NCI-H2171 (cell line): ENCODE measurements at regions not wholly inside any gene's neighbourhood (a gene's known extent, or its start where the extent isn't known, plus 50 kb on each side); places are given as distances from the start of the nearest gene placed in this dataset.

Source experiments
- DNase-seq: peaks from one replicate; lab custom pipeline; 2025; lab: John Stamatoyannopoulos, UW

- no peak for DNase-seq
These were observed 141.3 kb upstream of the UBE2E1 start for GRCh38 chr3:23664459-23664858.

- no peak for DNase-seq
These were observed 140.0 kb upstream of the UBE2E1 start for GRCh38 chr3:23665741-23666140.

- no peak for DNase-seq
These were observed 138.9 kb upstream of the UBE2E1 start for GRCh38 chr3:23666818-23667217.

GRCh38 chr3:23667536-23668429 lies 138.0 kb upstream of the UBE2E1 start:
- no peak for DNase-seq

- DNase-seq = no peak
These were observed 137.3 kb upstream of the UBE2E1 start for GRCh38 chr3:23668430-23668904.

GRCh38 chr3:23669541-23670255 lies 136.1 kb upstream of the UBE2E1 start:
- no peak for DNase-seq

- no peak for DNase-seq
These were observed 133.7 kb upstream of the UBE2E1 start for GRCh38 chr3:23671851-23672589.

GRCh38 chr3:23672628-23673027 lies 133.1 kb upstream of the UBE2E1 start:
- no peak for DNase-seq

- DNase-seq = no peak
These were observed 130.7 kb upstream of the UBE2E1 start for GRCh38 chr3:23675010-23675409.

- DNase-seq = no peak
These were observed 129.7 kb upstream of the UBE2E1 start for GRCh38 chr3:23676093-23676492.

GRCh38 chr3:23682646-23683045 lies 123.1 kb upstream of the UBE2E1 start:
- DNase-seq = no peak

GRCh38 chr3:23685541-23686258 lies 120.1 kb upstream of the UBE2E1 start:
- peak; percentile 51 for DNase-seq

GRCh38 chr3:23686519-23686918 lies 119.2 kb upstream of the UBE2E1 start:
- no peak for DNase-seq

- DNase-seq = no peak
These were observed 114.3 kb upstream of the UBE2E1 start for GRCh38 chr3:23691357-23691895.

GRCh38 chr3:23696842-23697241 lies 108.9 kb upstream of the UBE2E1 start:
- no peak for DNase-seq

GRCh38 chr3:23697416-23697815 lies 108.3 kb upstream of the UBE2E1 start:
- DNase-seq = no peak

GRCh38 chr3:23698652-23699313 lies 107.0 kb upstream of the UBE2E1 start:
- DNase-seq = no peak

GRCh38 chr3:23700616-23701015 lies 105.1 kb upstream of the UBE2E1 start:
- DNase-seq = no peak

GRCh38 chr3:23701716-23702597 lies 103.8 kb upstream of the UBE2E1 start:
- no peak for DNase-seq

- DNase-seq = no peak
These were observed 101.5 kb upstream of the UBE2E1 start for GRCh38 chr3:23704298-23704697.
